GM19240 (cell line): ENCODE measurements at regions not wholly inside any gene's neighbourhood (a gene's known extent, or its start where the extent isn't known, plus 50 kb on each side); places are given as distances from the start of the nearest gene placed in this dataset.

Source experiments
- DNase-seq: peaks from one replicate; pipeline ENCODE4 v3.0.0; 2011; ENCODE audit warnings: low spot score; ENCODE audit not compliant: insufficient read length

GRCh38 chr5:68555907-68556681 is 340.5 kb downstream of the PIK3R1 start:
- DNase-seq, result no peak

GRCh38 chr5:68557162-68557936 is 341.8 kb downstream of the PIK3R1 start:
- no peak for DNase-seq

GRCh38 chr5:68562308-68562707 is 346.8 kb downstream of the PIK3R1 start:
- DNase-seq, result no peak

GRCh38 chr5:68565427-68565826 is 349.9 kb downstream of the PIK3R1 start:
- DNase-seq, result no peak

DNA sequence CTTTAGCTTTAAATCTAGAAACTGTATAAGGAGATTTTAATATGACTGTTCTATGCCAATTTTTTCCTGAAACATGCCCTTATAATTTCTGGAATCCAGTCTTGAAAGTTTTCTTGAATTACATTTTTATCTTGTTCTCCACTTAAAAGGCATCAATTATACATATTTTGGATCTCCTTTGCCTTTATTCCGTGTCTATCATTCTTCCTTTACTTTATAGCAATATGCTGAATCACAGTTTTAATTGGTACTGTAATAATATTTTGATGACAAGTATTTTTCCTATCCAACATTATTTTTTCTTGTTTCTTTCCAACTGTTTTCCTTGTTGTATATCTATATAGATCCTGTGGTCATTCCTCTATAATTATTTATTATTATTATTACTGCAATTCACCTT is 361.2 kb downstream of the PIK3R1 start:
- DNase-seq, result no peak

DNA sequence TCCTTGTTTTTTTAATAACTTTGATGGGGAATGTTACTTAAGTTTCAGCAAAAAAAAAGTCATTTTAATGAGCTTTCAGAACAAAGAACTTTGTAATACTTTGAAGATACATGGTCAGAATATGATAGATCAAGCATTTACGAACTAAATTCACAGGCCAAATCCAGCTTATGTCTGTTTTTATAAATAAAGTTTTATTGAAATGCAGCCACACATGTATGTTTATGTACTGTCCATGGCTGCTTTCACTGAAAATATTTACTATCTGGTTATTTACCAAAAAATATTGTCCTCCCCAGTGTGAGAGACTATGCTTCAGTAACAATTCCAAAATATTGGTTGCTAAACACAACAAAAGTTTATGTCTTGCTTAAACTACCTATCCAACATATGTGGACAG is 366.7 kb downstream of the PIK3R1 start:
- DNase-seq, result no peak

GRCh38 chr5:68587171-68587570 is 371.6 kb downstream of the PIK3R1 start:
- DNase-seq, result no peak

DNA sequence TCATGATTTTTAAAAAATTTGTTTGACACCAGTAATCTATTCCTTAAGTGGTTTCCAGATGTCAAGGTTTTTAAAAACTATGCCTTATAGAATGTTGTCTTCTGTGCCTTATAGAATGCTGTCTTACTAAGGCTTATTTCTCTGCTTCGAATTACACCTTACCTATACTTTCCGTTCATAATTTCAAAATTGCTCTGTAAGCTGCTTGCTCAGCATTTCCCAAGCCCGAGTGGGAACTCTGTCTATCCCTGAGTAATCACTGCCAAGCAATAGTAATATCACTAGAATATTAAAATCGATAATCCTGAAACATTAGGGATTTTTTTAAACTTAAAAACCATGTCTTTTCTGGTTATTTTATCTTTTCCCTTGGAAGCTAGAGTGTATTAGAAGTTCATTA is 376.3 kb downstream of the PIK3R1 start:
- no peak for DNase-seq

GRCh38 chr5:68592351-68592750 is 376.8 kb downstream of the PIK3R1 start:
- DNase-seq, result no peak

DNA sequence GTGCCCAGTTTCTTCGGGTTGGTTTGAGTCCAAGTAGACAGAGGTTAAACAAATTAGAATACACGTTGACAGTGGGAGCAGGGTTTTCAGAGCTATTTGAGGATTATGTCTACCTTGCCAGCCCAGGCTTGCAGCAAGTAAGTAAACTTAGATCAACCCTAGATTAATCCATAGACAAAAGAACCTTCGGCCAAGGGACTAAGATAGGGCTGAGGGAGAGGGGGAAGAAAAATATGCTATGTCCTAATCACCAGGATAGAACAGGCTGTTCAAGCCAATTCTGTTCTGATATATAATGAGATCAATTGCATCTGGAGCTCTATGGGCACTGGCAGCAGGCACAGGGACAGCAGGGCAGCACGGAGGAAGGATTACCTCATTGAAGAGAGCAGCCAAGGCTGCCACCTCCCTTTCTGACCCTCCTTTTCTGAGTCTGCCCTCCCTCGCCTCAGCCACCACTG is 377.7 kb downstream of the PIK3R1 start:
- DNase-seq, result no peak

DNA sequence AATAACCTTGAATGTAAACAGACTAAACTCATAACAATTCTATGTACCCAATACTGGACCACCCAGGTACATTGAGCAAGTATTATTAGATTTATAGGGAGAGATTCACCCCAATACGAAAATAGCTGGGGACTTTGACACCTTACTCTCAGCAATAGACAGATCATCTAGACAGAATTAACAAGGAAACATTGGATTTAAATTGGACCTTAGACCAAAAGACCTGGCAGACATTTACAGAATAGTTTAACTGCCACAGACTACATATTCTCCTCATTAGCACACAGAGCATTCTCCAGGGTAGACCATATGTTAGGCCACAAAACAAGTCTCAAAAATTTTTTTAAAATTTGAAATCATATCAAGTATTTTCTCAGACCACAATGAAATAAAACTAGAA is 397.4 kb downstream of the PIK3R1 start:
- no peak for DNase-seq

GRCh38 chr5:68618501-68618900 is 402.9 kb downstream of the PIK3R1 start:
- DNase-seq, result no peak

GRCh38 chr5:68627001-68627400 is 411.4 kb downstream of the PIK3R1 start:
- DNase-seq, result no peak

DNA sequence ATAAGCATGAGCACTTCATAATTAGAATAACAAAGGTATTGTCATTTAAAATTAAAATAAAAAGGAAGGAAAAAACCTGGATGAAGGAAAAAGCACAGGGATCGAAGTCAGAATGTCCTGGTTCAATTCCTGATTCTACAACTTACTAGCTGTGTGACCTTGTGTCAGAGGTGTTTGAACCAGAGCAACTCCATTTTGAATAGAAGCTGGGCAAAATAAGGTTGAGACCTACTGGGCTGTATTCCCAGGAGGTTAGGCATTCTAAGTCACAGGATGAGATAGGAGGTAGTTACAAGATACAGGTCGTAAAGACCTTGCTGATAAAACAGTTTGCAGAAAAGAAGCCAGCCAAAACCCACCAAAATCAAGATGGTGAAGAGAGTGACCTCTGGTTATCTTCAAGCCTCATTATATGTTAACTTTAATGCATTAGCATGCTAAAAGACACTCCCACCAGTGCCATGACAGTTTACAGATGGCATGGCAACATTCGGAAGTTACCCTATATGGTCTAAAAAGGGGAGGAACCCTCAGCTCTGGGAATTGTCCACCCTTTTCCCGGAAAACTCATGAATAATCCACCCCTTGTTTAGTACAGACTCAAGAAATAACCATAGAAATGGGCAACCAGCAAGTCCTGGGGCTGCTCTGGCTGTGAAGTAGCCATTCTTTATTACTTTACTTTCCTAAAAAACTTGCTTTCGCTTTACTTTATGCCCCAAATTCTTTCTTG is 412.7 kb downstream of the PIK3R1 start:
- no peak for DNase-seq

GRCh38 chr5:68630354-68630753 is 414.8 kb downstream of the PIK3R1 start:
- no peak for DNase-seq

DNA sequence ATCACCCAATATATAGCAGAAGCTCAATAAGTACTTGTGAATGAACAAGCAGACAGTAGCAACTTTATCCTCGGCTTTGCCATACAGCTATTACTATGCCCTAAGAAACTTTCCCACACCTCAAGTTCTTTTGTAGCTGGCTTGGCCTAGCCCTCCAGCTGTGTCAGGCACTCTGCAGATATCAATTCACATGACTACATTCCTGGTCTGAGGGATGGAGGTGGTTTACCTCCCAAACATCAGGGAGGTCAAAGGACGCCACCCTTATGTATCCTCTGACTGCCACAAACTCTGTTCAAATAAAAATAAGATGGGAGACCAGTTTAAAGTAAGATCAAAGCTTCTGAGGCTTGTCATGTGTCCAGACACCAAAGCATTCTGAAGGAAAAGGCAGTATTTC is 416.3 kb downstream of the PIK3R1 start:
- DNase-seq, result no peak

DNA sequence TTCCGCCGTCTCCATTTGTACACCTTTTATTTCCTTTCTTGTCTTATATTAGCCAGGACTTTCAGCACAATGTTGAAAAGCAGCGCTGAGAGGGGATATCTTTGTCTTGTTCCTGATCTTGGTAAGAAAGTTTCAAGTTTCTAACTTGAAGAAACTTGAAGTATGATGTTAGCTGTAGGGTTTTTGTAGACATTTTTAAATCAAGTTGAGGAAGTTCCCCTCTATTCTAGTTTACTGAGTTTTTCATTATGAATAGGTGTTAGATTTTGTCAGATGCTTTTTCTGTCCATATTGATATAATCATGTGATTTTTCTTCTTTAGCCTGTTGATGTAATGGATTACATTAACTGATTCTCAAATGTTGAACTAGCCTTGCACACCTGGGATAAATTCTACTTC is 425.7 kb downstream of the PIK3R1 start:
- DNase-seq, result no peak

- no peak for DNase-seq
Measured at GRCh38 chr5:68643064-68643463, 427.5 kb downstream of the PIK3R1 start.

DNA sequence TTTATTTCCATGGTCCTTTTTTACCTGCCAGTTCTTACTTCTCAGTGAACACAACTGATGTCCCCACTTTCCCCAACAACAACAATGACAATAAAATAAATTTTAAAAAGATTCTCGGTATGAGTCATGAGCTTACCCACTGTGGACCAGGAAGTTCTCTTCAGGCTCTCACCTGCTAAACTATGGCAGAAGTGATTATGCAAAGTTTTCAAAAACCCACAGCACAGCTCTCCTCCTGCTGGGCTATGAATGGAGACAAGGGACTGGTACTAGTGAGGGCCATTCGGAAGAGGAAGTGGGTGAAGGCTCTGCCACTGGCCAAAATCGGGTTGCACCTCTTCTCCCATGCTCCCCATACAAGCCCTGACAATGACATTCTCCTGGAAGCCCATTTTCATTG is 429.4 kb downstream of the PIK3R1 start:
- peak; percentile 24 for DNase-seq

GRCh38 chr5:68646144-68646543 is 430.6 kb downstream of the PIK3R1 start:
- DNase-seq, result no peak

- DNase-seq, result no peak
Measured at GRCh38 chr5:68647743-68648142, 432.2 kb downstream of the PIK3R1 start.
